ENCODE measurements at regions not wholly inside any gene's neighbourhood (a gene's known extent, or its start where the extent isn't known, plus 50 kb on each side); places are given as distances from the start of the nearest gene placed in this dataset.

- H3K4me3 ChIP-seq (ENCODE audit: low read depth, low read length), result no peak overlapping the region
- TF ChIP-seq CTCF (IDR thresholded peaks at IDR 0.05; ENCODE audit: borderline replicate concordance, insufficient read depth, low read depth, low read length), result no peak
Measured at GRCh38 chr1:189350983-189351616, 1126.6 kb downstream of the BRINP3 start.

- H3K4me3 ChIP-seq (ENCODE audit: low read depth, low read length), result no peak overlapping the region
- no peak for TF ChIP-seq CTCF (IDR thresholded peaks at IDR 0.05; ENCODE audit: borderline replicate concordance, insufficient read depth, low read depth, low read length)
Measured at GRCh38 chr1:189351960-189352359, 1125.7 kb downstream of the BRINP3 start.

- no peak overlapping the region for H3K4me3 ChIP-seq (ENCODE audit: low read depth, low read length)
- TF ChIP-seq CTCF (IDR thresholded peaks at IDR 0.05; ENCODE audit: borderline replicate concordance, insufficient read depth, low read depth, low read length), result no peak
Measured at GRCh38 chr1:189356206-189356605, 1121.5 kb downstream of the BRINP3 start.

GRCh38 chr1:189357317-189357716, 1120.3 kb downstream of the BRINP3 start:
- no peak for TF ChIP-seq CTCF (IDR thresholded peaks at IDR 0.05; ENCODE audit: borderline replicate concordance, insufficient read depth, low read depth, low read length)
- no peak overlapping the region for H3K4me3 ChIP-seq (ENCODE audit: low read depth, low read length)

GRCh38 chr1:189369612-189370011, 1108.1 kb downstream of the BRINP3 start:
- no peak for TF ChIP-seq CTCF (IDR thresholded peaks at IDR 0.05; ENCODE audit: borderline replicate concordance, insufficient read depth, low read depth, low read length)
- H3K4me3 ChIP-seq (ENCODE audit: low read depth, low read length), result no peak overlapping the region

GRCh38 chr1:189374816-189375215, 1102.8 kb downstream of the BRINP3 start:
- no peak for TF ChIP-seq CTCF (IDR thresholded peaks at IDR 0.05; ENCODE audit: borderline replicate concordance, insufficient read depth, low read depth, low read length)
- no peak overlapping the region for H3K4me3 ChIP-seq (ENCODE audit: low read depth, low read length)

GRCh38 chr1:189405419-189405818, 1072.2 kb downstream of the BRINP3 start:
- no peak for TF ChIP-seq CTCF (IDR thresholded peaks at IDR 0.05; ENCODE audit: borderline replicate concordance, insufficient read depth, low read depth, low read length)
- H3K4me3 ChIP-seq (ENCODE audit: low read depth, low read length), result no peak overlapping the region

Measured in GM12875 (cell line).